Duodenal mucosa (tissue), 2 donors: ENCODE measurements at regions not wholly inside any gene's neighbourhood (a gene's known extent, or its start where the extent isn't known, plus 50 kb on each side); places are given as distances from the start of the nearest gene placed in this dataset.
"Not testable (repeated sequence)": the region's sequence is repeated elsewhere in the genome, so short reads cannot be mapped to it uniquely, and the experiment has no call there.

Experiments used
- H3K27ac ChIP-seq: one replicate; pipeline ENCODE4 v1.7.0; 2013; ENCODE audit warnings: low read depth, low read length
- H3K27me3 ChIP-seq, 2 donors: one replicate each; pipeline ENCODE4 v1.7.0; 2013; ENCODE audit warnings: low read length in 2 of 2, control low read depth in 1 of 2; ENCODE audit not compliant: insufficient read depth in 2 of 2, control insufficient read depth in 1 of 2
- H3K36me3 ChIP-seq, 2 donors: one replicate each; pipeline ENCODE4 v1.7.0; 2013; ENCODE audit warnings: low read length in 2 of 2, control low read depth in 1 of 2; ENCODE audit not compliant: insufficient read depth in 2 of 2, control insufficient read depth in 1 of 2
- H3K4me1 ChIP-seq, 2 donors: one replicate each; pipeline ENCODE4 v1.7.0; 2013; ENCODE audit warnings: low read length in 2 of 2, control low read depth in 1 of 2; ENCODE audit not compliant: insufficient read depth in 2 of 2, control insufficient read depth in 1 of 2
- H3K4me3 ChIP-seq, 2 donors: one replicate each; pipeline ENCODE4 v1.7.0; 2013; ENCODE audit warnings: low read length in 2 of 2, low read depth in 1 of 2
- H3K9ac ChIP-seq, 2 donors: one replicate each; pipeline ENCODE4 v1.7.0; 2013; ENCODE audit warnings: low read length in 2 of 2, low read depth in 1 of 2
- H3K9me3 ChIP-seq, 2 donors: one replicate each; pipeline ENCODE4 v1.7.0; 2013; ENCODE audit warnings: low read length in 2 of 2, control low read depth in 1 of 2; ENCODE audit not compliant: control insufficient read depth in 1 of 2

- H3K27ac ChIP-seq = no peak overlapping the region
- H3K27me3 ChIP-seq = peaks cover 0 to 6% of the 10 kb centered on the region in 2 donors
- H3K9ac ChIP-seq = no peak overlapping the region
Measured at GRCh38 chr2:236641051-236641726, 71.6 kb downstream of the ACKR3 start.

GRCh38 chr2:236642125-236642524, 72.5 kb downstream of the ACKR3 start:
- no peaks in the 10 kb centered on the region for H3K9me3 ChIP-seq
- peaks cover 0 to 2% of the 10 kb centered on the region in 2 donors for H3K4me1 ChIP-seq
- peak overlapping the region; percentile 5 for H3K27ac ChIP-seq
- no peak overlapping the region for H3K4me3 ChIP-seq
- peaks cover 0 to 6% of the 10 kb centered on the region in 2 donors for H3K27me3 ChIP-seq
- H3K9ac ChIP-seq = no peak overlapping the region
- no peaks in the 10 kb centered on the region for H3K36me3 ChIP-seq

More at GRCh38 chr2:236641051-236641726, 71.6 kb downstream of the ACKR3 start:
- no peaks in the 10 kb centered on the region for H3K36me3 ChIP-seq
- H3K4me1 ChIP-seq = peaks cover 0 to 2% of the 10 kb centered on the region in 2 donors
- no peak overlapping the region for H3K4me3 ChIP-seq
- no peaks in the 10 kb centered on the region for H3K9me3 ChIP-seq

GRCh38 chr2:236642584-236643291, 73.1 kb downstream of the ACKR3 start:
- Histone ChIP-seq H3K4me1 (peaks cover 0 to 2% of the 10 kb centered on the region in 2 donors), H3K36me3 (no peaks in the 10 kb centered on the region), H3K9ac (peak overlapping the region in 1 of 2 donors; percentile 17), H3K27me3 (peaks cover 0 to 6% of the 10 kb centered on the region in 2 donors), H3K4me3 (no peak overlapping the region), H3K27ac (peak overlapping the region; percentile 5), H3K9me3 (no peaks in the 10 kb centered on the region)

- Histone ChIP-seq H3K27me3 (peaks cover 0 to 6% of the 10 kb centered on the region in 2 donors), H3K9me3 (no peaks in the 10 kb centered on the region), H3K36me3 (no peaks in the 10 kb centered on the region), H3K9ac (no peak overlapping the region), H3K4me1 (peaks cover 0 to 2% of the 10 kb centered on the region in 2 donors), H3K27ac (peak overlapping the region; percentile 3), H3K4me3 (no peak overlapping the region)
Measured at GRCh38 chr2:236643480-236643879, 73.9 kb downstream of the ACKR3 start.

- H3K36me3 ChIP-seq = no peaks in the 10 kb centered on the region
- no peaks in the 10 kb centered on the region for H3K9me3 ChIP-seq
- no peak overlapping the region for H3K4me3 ChIP-seq
- peaks cover 0 to 2% of the 10 kb centered on the region in 2 donors for H3K4me1 ChIP-seq
- H3K27ac ChIP-seq = no peak overlapping the region
- peaks cover 0 to 6% of the 10 kb centered on the region in 2 donors for H3K27me3 ChIP-seq
- no peak overlapping the region for H3K9ac ChIP-seq
Measured at GRCh38 chr2:236644067-236644466, 74.4 kb downstream of the ACKR3 start.

GRCh38 chr2:236644502-236644911, 74.9 kb downstream of the ACKR3 start:
- Histone ChIP-seq H3K9ac (no peak overlapping the region), H3K9me3 (no peaks in the 10 kb centered on the region), H3K27me3 (peaks cover 0 to 6% of the 10 kb centered on the region in 2 donors), H3K4me3 (no peak overlapping the region), H3K27ac (no peak overlapping the region), H3K4me1 (peaks cover 0 to 2% of the 10 kb centered on the region in 2 donors), H3K36me3 (no peaks in the 10 kb centered on the region)

- H3K9me3 ChIP-seq, H3K36me3 ChIP-seq, H3K9ac ChIP-seq, H3K27ac ChIP-seq, H3K27me3 ChIP-seq, H3K4me1 ChIP-seq, H3K4me3 ChIP-seq: not testable (repeated sequence)
Measured at GRCh38 chr2:236645141-236645540, 75.5 kb downstream of the ACKR3 start.

GRCh38 chr2:236646441-236646840, 76.8 kb downstream of the ACKR3 start:
- Histone ChIP-seq H3K27ac (no peak overlapping the region), H3K9ac (no peak overlapping the region), H3K4me1 (peaks cover 0 to 2% of the 10 kb centered on the region in 2 donors), H3K9me3 (no peaks in the 10 kb centered on the region), H3K27me3 (peaks cover 0 to 6% of the 10 kb centered on the region in 2 donors), H3K36me3 (no peaks in the 10 kb centered on the region), H3K4me3 (no peak overlapping the region)

GRCh38 chr2:236646871-236647270, 77.2 kb downstream of the ACKR3 start:
- H3K4me1 ChIP-seq = peaks cover 0 to 2% of the 10 kb centered on the region in 2 donors
- H3K9ac ChIP-seq = no peak overlapping the region
- H3K36me3 ChIP-seq = no peaks in the 10 kb centered on the region
- H3K4me3 ChIP-seq = no peak overlapping the region
- H3K27ac ChIP-seq = no peak overlapping the region
- H3K9me3 ChIP-seq = no peaks in the 10 kb centered on the region
- H3K27me3 ChIP-seq = peaks cover 0 to 6% of the 10 kb centered on the region in 2 donors

- Histone ChIP-seq H3K36me3 (no peaks in the 10 kb centered on the region), H3K4me1 (peaks cover 0 to under 1% of the 10 kb centered on the region in 2 donors), H3K27ac (no peak overlapping the region), H3K4me3 (no peak overlapping the region), H3K9me3 (no peaks in the 10 kb centered on the region), H3K9ac (no peak overlapping the region), H3K27me3 (peaks cover 0 to 6% of the 10 kb centered on the region in 2 donors)
Measured at GRCh38 chr2:236647621-236648020, 78.0 kb downstream of the ACKR3 start.
